ENCODE measurements at regions not wholly inside any gene's neighbourhood (a gene's known extent, or its start where the extent isn't known, plus 50 kb on each side); places are given as distances from the start of the nearest gene placed in this dataset.

- H3K27me3 ChIP-seq (ENCODE audit: insufficient read depth, low read length): peaks cover 16% of the 10 kb centered on the region
- H3K27ac ChIP-seq (ENCODE audit: low read depth, low read length): no peak overlapping the region
- H4K20me1 ChIP-seq (ENCODE audit: insufficient read depth, low read length): no peaks in the 10 kb centered on the region
- Mint-ChIP-seq H3K4me3 (ENCODE audit: unreplicated experiment) (no peak overlapping the region), H3K4me1 (ENCODE audit: low read depth, unreplicated experiment) (peaks cover 3% of the 10 kb centered on the region), H3K36me3 (ENCODE audit: low read depth, unreplicated experiment) (peaks cover 2% of the 10 kb centered on the region), H3K27ac (ENCODE audit: unreplicated experiment) (no peak overlapping the region), H3K27me3 (ENCODE audit: low read depth, unreplicated experiment) (peaks cover 43% of the 10 kb centered on the region), H3K9me3 (ENCODE audit: unreplicated experiment) (no peaks in the 10 kb centered on the region)
- peaks cover 4% of the 10 kb centered on the region for H3K4me1 ChIP-seq (ENCODE audit: insufficient read depth, low read length)
- H3K4me3 ChIP-seq (ENCODE audit: insufficient read depth, low read depth, low read length): no peak overlapping the region
- DNase-seq (ENCODE audit: low read depth) (no peak), FAIRE-seq (no peak)
- no peaks in the 10 kb centered on the region for H3K36me3 ChIP-seq (ENCODE audit: insufficient read depth, low read length)
- H3K9me3 ChIP-seq (ENCODE audit: insufficient read depth, low read depth, low read length): no peaks in the 10 kb centered on the region
- H2AFZ ChIP-seq (ENCODE audit: low read depth, low read length): no peak overlapping the region
- no peaks in the 10 kb centered on the region for H3K79me2 ChIP-seq (ENCODE audit: insufficient read depth, low read length)
- no peak overlapping the region for H3K9ac ChIP-seq (ENCODE audit: low read length)
- H3K4me2 ChIP-seq (ENCODE audit: low read length): no peak overlapping the region
- TF ChIP-seq EZH2 (IDR thresholded peaks at IDR 0.05; ENCODE audit: insufficient read depth, low read length): no peak
- TF ChIP-seq CTCF (IDR thresholded peaks at IDR 0.05; ENCODE audit: insufficient read depth, low read depth, low read length): no peak
Observed at GRCh38 chr13:30151388-30151787, 156.0 kb downstream of the KATNAL1 start.

- FAIRE-seq (no peak), DNase-seq (ENCODE audit: low read depth) (no peak)
- peaks cover 8% of the 10 kb centered on the region for H3K27me3 ChIP-seq (ENCODE audit: insufficient read depth, low read length)
- H3K27ac Mint-ChIP-seq (ENCODE audit: unreplicated experiment): no peak overlapping the region
- no peak overlapping the region for H3K4me3 ChIP-seq (ENCODE audit: insufficient read depth, low read depth, low read length)
- peaks cover 26% of the 10 kb centered on the region for H3K27me3 Mint-ChIP-seq (ENCODE audit: low read depth, unreplicated experiment)
- H3K9ac ChIP-seq (ENCODE audit: low read length): no peak overlapping the region
- no peaks in the 10 kb centered on the region for H3K4me1 Mint-ChIP-seq (ENCODE audit: low read depth, unreplicated experiment)
- no peak overlapping the region for H3K4me2 ChIP-seq (ENCODE audit: low read length)
- H3K36me3 ChIP-seq (ENCODE audit: insufficient read depth, low read length): no peaks in the 10 kb centered on the region
- no peak overlapping the region for H3K27ac ChIP-seq (ENCODE audit: low read depth, low read length)
- no peak overlapping the region for H3K4me3 Mint-ChIP-seq (ENCODE audit: unreplicated experiment)
- peaks cover 2% of the 10 kb centered on the region for H3K36me3 Mint-ChIP-seq (ENCODE audit: low read depth, unreplicated experiment)
- H2AFZ ChIP-seq (ENCODE audit: low read depth, low read length): no peak overlapping the region
- no peaks in the 10 kb centered on the region for H4K20me1 ChIP-seq (ENCODE audit: insufficient read depth, low read length)
- H3K79me2 ChIP-seq (ENCODE audit: insufficient read depth, low read length): no peaks in the 10 kb centered on the region
- H3K9me3 ChIP-seq (ENCODE audit: insufficient read depth, low read depth, low read length): peaks cover 2% of the 10 kb centered on the region
- peaks cover 4% of the 10 kb centered on the region for H3K4me1 ChIP-seq (ENCODE audit: insufficient read depth, low read length)
- H3K9me3 Mint-ChIP-seq (ENCODE audit: unreplicated experiment): peaks cover 7% of the 10 kb centered on the region
- TF ChIP-seq EZH2 (IDR thresholded peaks at IDR 0.05; ENCODE audit: insufficient read depth, low read length) (no peak), CTCF (IDR thresholded peaks at IDR 0.05; ENCODE audit: insufficient read depth, low read depth, low read length) (no peak)
Observed at GRCh38 chr13:30149248-30149647, 158.1 kb downstream of the KATNAL1 start.

GRCh38 chr13:30148786-30149185, 158.6 kb downstream of the KATNAL1 start:
- no peaks in the 10 kb centered on the region for H3K36me3 ChIP-seq (ENCODE audit: insufficient read depth, low read length)
- H3K4me1 Mint-ChIP-seq (ENCODE audit: low read depth, unreplicated experiment): peaks cover 1% of the 10 kb centered on the region

More at GRCh38 chr13:30148786-30149185, 158.6 kb downstream of the KATNAL1 start:
- no peak overlapping the region for H3K27ac ChIP-seq (ENCODE audit: low read depth, low read length)
- TF ChIP-seq CTCF (IDR thresholded peaks at IDR 0.05; ENCODE audit: insufficient read depth, low read depth, low read length): no peak
- no peak overlapping the region for H2AFZ ChIP-seq (ENCODE audit: low read depth, low read length)
- H3K27ac Mint-ChIP-seq (ENCODE audit: unreplicated experiment): no peak overlapping the region
- H4K20me1 ChIP-seq (ENCODE audit: insufficient read depth, low read length): no peaks in the 10 kb centered on the region
- peaks cover 7% of the 10 kb centered on the region for H3K9me3 Mint-ChIP-seq (ENCODE audit: unreplicated experiment)
- no peak overlapping the region for H3K4me2 ChIP-seq (ENCODE audit: low read length)
- no peak overlapping the region for H3K4me3 Mint-ChIP-seq (ENCODE audit: unreplicated experiment)
- H3K9me3 ChIP-seq (ENCODE audit: insufficient read depth, low read depth, low read length): peaks cover 5% of the 10 kb centered on the region
- H3K4me3 ChIP-seq (ENCODE audit: insufficient read depth, low read depth, low read length): no peak overlapping the region
- peaks cover 5% of the 10 kb centered on the region for H3K4me1 ChIP-seq (ENCODE audit: insufficient read depth, low read length)
- no peak for DNase-seq (ENCODE audit: low read depth)
- no peak for FAIRE-seq
- no peak overlapping the region for H3K9ac ChIP-seq (ENCODE audit: low read length)
- peaks cover 2% of the 10 kb centered on the region for H3K36me3 Mint-ChIP-seq (ENCODE audit: low read depth, unreplicated experiment)
- H3K27me3 ChIP-seq (ENCODE audit: insufficient read depth, low read length): peaks cover 7% of the 10 kb centered on the region
- H3K79me2 ChIP-seq (ENCODE audit: insufficient read depth, low read length): no peaks in the 10 kb centered on the region
- H3K27me3 Mint-ChIP-seq (ENCODE audit: low read depth, unreplicated experiment): peaks cover 21% of the 10 kb centered on the region

Measured in astrocyte (in vitro differentiated cells and primary cell).